ENCODE measurements at regions not wholly inside any gene's neighbourhood (a gene's known extent, or its start where the extent isn't known, plus 50 kb on each side); places are given as distances from the start of the nearest gene placed in this dataset.
"Not testable (repeated sequence)": the region's sequence is repeated elsewhere in the genome, so short reads cannot be mapped to it uniquely, and the experiment has no call there.

GRCh38 chr7:81187753-81188152 is 268.9 kb upstream of the SEMA3C start:
- H3K4me1 Mint-ChIP-seq (ENCODE audit: unreplicated experiment) = no peaks in the 10 kb centered on the region
- peaks cover 5% of the 10 kb centered on the region for H3K9me3 Mint-ChIP-seq
- no peak overlapping the region for H3K27ac Mint-ChIP-seq
- H3K27me3 Mint-ChIP-seq = no peaks in the 10 kb centered on the region
- no peaks in the 10 kb centered on the region for H3K36me3 Mint-ChIP-seq
- no peak overlapping the region for H3K4me3 Mint-ChIP-seq
- no peak for DNase-seq (ENCODE audit: extremely low spot score, unreplicated experiment)
- TF ChIP-seq CTCF (conservative IDR thresholded peaks at IDR 0.05) = no peak

GRCh38 chr7:81186691-81187090 is 267.8 kb upstream of the SEMA3C start:
- peaks cover 5% of the 10 kb centered on the region for H3K9me3 Mint-ChIP-seq

GRCh38 chr7:81185072-81185471 is 266.2 kb upstream of the SEMA3C start:
- H3K27ac Mint-ChIP-seq = no peak overlapping the region
- no peak overlapping the region for H3K4me3 Mint-ChIP-seq
- no peaks in the 10 kb centered on the region for H3K4me1 Mint-ChIP-seq (ENCODE audit: unreplicated experiment)
- DNase-seq (ENCODE audit: extremely low spot score, unreplicated experiment) = no peak
- H3K27me3 Mint-ChIP-seq = no peaks in the 10 kb centered on the region
- no peaks in the 10 kb centered on the region for H3K36me3 Mint-ChIP-seq
- TF ChIP-seq CTCF (conservative IDR thresholded peaks at IDR 0.05) = no peak
- peaks cover 2% of the 10 kb centered on the region for H3K9me3 Mint-ChIP-seq

More at GRCh38 chr7:81186691-81187090, 267.8 kb upstream of the SEMA3C start:
- Mint-ChIP-seq H3K4me3 (no peak overlapping the region), H3K4me1 (ENCODE audit: unreplicated experiment) (no peaks in the 10 kb centered on the region), H3K36me3 (no peaks in the 10 kb centered on the region), H3K27ac (no peak overlapping the region), H3K27me3 (no peaks in the 10 kb centered on the region)
- TF ChIP-seq CTCF (conservative IDR thresholded peaks at IDR 0.05) = no peak
- no peak for DNase-seq (ENCODE audit: extremely low spot score, unreplicated experiment)

DNA sequence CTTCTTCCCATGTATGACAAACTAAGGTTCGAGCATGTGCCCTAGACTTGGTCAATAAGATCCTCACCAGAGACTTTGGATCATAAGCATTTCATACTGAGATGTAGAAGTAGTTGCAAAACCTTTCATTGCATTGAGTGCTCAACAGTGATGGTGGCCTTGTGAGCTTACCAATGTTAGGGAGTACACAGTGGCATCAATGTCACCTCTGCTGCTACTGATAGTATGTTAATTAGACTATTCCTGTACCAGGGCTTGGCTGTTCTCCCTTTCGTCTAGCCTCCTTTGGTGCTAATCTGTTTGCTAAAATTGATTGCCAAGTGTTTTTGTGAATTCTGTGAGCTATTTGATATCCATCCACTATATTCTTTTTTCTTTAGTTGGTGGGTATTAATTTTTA is 264.5 kb upstream of the SEMA3C start:
- Mint-ChIP-seq H3K4me3 (no peak overlapping the region), H3K9me3 (peaks cover 10% of the 10 kb centered on the region), H3K4me1 (ENCODE audit: unreplicated experiment) (no peaks in the 10 kb centered on the region), H3K36me3 (peaks cover 3% of the 10 kb centered on the region), H3K27ac (no peak overlapping the region), H3K27me3 (no peaks in the 10 kb centered on the region)
- TF ChIP-seq CTCF (conservative IDR thresholded peaks at IDR 0.05) = no peak
- no peak for DNase-seq (ENCODE audit: extremely low spot score, unreplicated experiment)

DNA sequence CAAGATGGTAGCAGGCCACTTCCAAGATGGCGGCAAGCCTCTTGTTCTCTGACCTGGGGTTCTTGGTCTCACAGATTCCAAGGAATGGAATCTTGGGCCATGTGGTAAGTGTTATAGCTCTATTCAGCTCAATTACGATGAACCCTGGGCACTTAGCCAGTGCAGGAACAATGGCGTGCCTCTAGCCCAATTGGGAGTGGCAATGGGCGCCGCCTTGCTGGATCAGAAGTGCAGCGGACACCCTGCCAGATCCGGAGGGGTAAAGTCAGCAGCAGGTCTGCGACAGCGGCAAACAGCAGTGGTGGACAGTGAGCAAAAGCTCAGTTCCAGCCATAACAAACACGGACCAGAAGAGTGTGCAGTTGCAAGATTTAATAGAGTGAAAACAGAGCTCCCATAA is 263.2 kb upstream of the SEMA3C start:
- not testable (repeated sequence) for H3K4me1 Mint-ChIP-seq (ENCODE audit: unreplicated experiment); H3K36me3 Mint-ChIP-seq; H3K27ac Mint-ChIP-seq; H3K4me3 Mint-ChIP-seq; H3K27me3 Mint-ChIP-seq; DNase-seq (ENCODE audit: extremely low spot score, unreplicated experiment)
- H3K9me3 Mint-ChIP-seq = peaks cover 16% of the 10 kb centered on the region

GRCh38 chr7:81181066-81181465 is 262.2 kb upstream of the SEMA3C start:
- no peak overlapping the region for H3K27ac Mint-ChIP-seq
- no peaks in the 10 kb centered on the region for H3K4me1 Mint-ChIP-seq (ENCODE audit: unreplicated experiment)
- DNase-seq (ENCODE audit: extremely low spot score, unreplicated experiment) = no peak
- H3K36me3 Mint-ChIP-seq = peaks cover 3% of the 10 kb centered on the region
- no peaks in the 10 kb centered on the region for H3K27me3 Mint-ChIP-seq
- peaks cover 16% of the 10 kb centered on the region for H3K9me3 Mint-ChIP-seq
- no peak for TF ChIP-seq CTCF (conservative IDR thresholded peaks at IDR 0.05)
- H3K4me3 Mint-ChIP-seq = no peak overlapping the region

Measured in type B pancreatic cell (in vitro differentiated cells).